H1 (cell line): ENCODE measurements at regions not wholly inside any gene's neighbourhood (a gene's known extent, or its start where the extent isn't known, plus 50 kb on each side); places are given as distances from the start of the nearest gene placed in this dataset.

Experiments used
- CTCF ChIA-PET: fragments of 300-600 bp; sonication (Branson Sonifier 250); formaldehyde crosslinking; loops from one replicate; lab custom pipeline; 2021; ENCODE audit not compliant: partially characterized antibody; lab: Charles Lee
- POLR2A ChIA-PET: fragments of 300-600 bp; sonication (Branson Sonifier 250); formaldehyde crosslinking; loops from one replicate; lab custom pipeline; 2021; ENCODE audit warnings: inconsistent platforms; ENCODE audit not compliant: partially characterized antibody; lab: Charles Lee
- DNase-seq, 2 experiments: peaks; one replicate each; pipeline versions ENCODE4 v3.0.0 to v3.0.0-alpha.2; 2010 to 2022; ENCODE audit warnings: low spot score in 2 of 2, low read depth in 1 of 2, mixed read lengths in 1 of 2
- FAIRE-seq: peaks from 2 replicates; lab custom pipeline; 2011; peaks lifted over from hg19 to GRCh38; lab: Jason Lieb, UNC
- H2AFZ ChIP-seq: 2 replicates; pipeline ENCODE4 v1.8.1; 2012; ENCODE audit warnings: low read length, inconsistent platforms
- H2AK5ac ChIP-seq: 2 replicates; pipeline ENCODE4 v1.6.1; 2013; ENCODE audit warnings: low read depth, low read length
- H2BK120ac ChIP-seq: replicated peaks from 2 replicates; pipeline ENCODE3; 2013; ENCODE audit warnings: low read depth, low read length, inconsistent platforms
- H2BK12ac ChIP-seq: 2 replicates; pipeline ENCODE4 v1.6.1; 2013; ENCODE audit warnings: low read depth, low read length
- H2BK15ac ChIP-seq: 2 replicates; pipeline ENCODE4 v1.6.1; 2013; ENCODE audit warnings: low read length
- H2BK20ac ChIP-seq: 2 replicates; pipeline ENCODE4 v1.6.1; 2013; ENCODE audit warnings: low read length
- H2BK5ac ChIP-seq: 2 replicates; pipeline ENCODE4 v1.6.1; 2013; ENCODE audit warnings: low read depth, low read length
- H3K14ac ChIP-seq: 2 replicates; pipeline ENCODE4 v1.6.1; 2013; ENCODE audit warnings: inconsistent platforms; ENCODE audit not compliant: insufficient read length
- H3K18ac ChIP-seq: 2 replicates; pipeline ENCODE4 v1.6.1; 2013; ENCODE audit warnings: low read length; ENCODE audit errors: extremely low read depth
- H3K23ac ChIP-seq: 2 replicates; pipeline ENCODE4 v1.6.1; 2013; ENCODE audit warnings: inconsistent platforms; ENCODE audit not compliant: insufficient read length
- H3K23me2 ChIP-seq: 2 replicates; pipeline ENCODE4 v1.6.1; 2013; ENCODE audit warnings: low read depth, low read length
- H3K27ac ChIP-seq: 2 replicates; pipeline ENCODE4 v1.6.1; 2011; ENCODE audit warnings: low read depth, low read length, inconsistent platforms
- H3K27me3 ChIP-seq, 4 experiments: replicated peaks in 1 of 4; 1 replicate in 1 of 4; 2 replicates in 3 of 4; pipeline versions ENCODE4 v1.6.1 to v1.8.1; 2011 to 2013; ENCODE audit warnings: low read length in 3 of 4, mild to moderate bottlenecking in 3 of 4, inconsistent platforms in 2 of 4, mixed read lengths in 2 of 4, moderate library complexity in 1 of 4; ENCODE audit not compliant: control insufficient read depth in 3 of 4, insufficient read depth in 3 of 4; ENCODE audit errors: extremely low read depth in 1 of 4
- H3K36me3 ChIP-seq, 4 experiments: 2 replicates each; pipeline versions ENCODE4 v1.6.1 to v1.8.1; 2011 to 2013; ENCODE audit warnings: mild to moderate bottlenecking in 4 of 4, low read length in 3 of 4, moderate library complexity in 2 of 4, control low read depth in 1 of 4, inconsistent platforms in 1 of 4; ENCODE audit not compliant: insufficient read depth in 4 of 4, control insufficient read depth in 2 of 4
- H3K4ac ChIP-seq: replicated peaks from 2 replicates; pipeline ENCODE3; 2013; ENCODE audit warnings: low read length, low read depth, mixed read lengths, inconsistent platforms; ENCODE audit not compliant: insufficient read length
- H3K4me1 ChIP-seq, 4 experiments: replicated peaks in 1 of 4; 1 replicate in 1 of 4; 2 replicates in 3 of 4; pipeline versions ENCODE4 v1.6.1 to v1.8.1; 2011 to 2013; ENCODE audit warnings: low read length in 3 of 4, inconsistent platforms in 2 of 4, mixed read lengths in 1 of 4; ENCODE audit not compliant: insufficient read depth in 4 of 4, control insufficient read depth in 3 of 4
- H3K4me2 ChIP-seq, 2 experiments: 2 replicates each; pipeline versions ENCODE4 v1.6.1 to v1.8.1; 2011 to 2013; ENCODE audit warnings: low read depth in 2 of 2, low read length in 2 of 2, control low read depth in 1 of 2, inconsistent platforms in 1 of 2, mild to moderate bottlenecking in 1 of 2; ENCODE audit not compliant: insufficient read depth in 1 of 2
- H3K4me3 ChIP-seq, 4 experiments: fragments of 200-600, 300-600 bp in 1 of 4; sonication (generic), shearing (Covaris generic), sonication (Bioruptor Twin) in 1 of 4; 2 replicates each; pipeline versions ENCODE4 v1.5.1 to v1.8.1; 2011 to 2016; ENCODE audit warnings: low read length in 4 of 4, low read depth in 3 of 4, control low read depth in 2 of 4, inconsistent platforms in 2 of 4, mild to moderate bottlenecking in 2 of 4, mixed read lengths in 1 of 4, moderate library complexity in 1 of 4; ENCODE audit not compliant: insufficient read depth in 2 of 4; ENCODE audit errors: extremely low read depth in 1 of 4
- H3K56ac ChIP-seq: replicated peaks from 2 replicates; pipeline ENCODE3; 2013; ENCODE audit warnings: low read depth, mild to moderate bottlenecking, mixed read lengths, low read length, inconsistent platforms; ENCODE audit not compliant: insufficient read length
- H3K79me1 ChIP-seq: 2 replicates; pipeline ENCODE4 v1.6.1; 2013; ENCODE audit warnings: low read depth, low read length, control low read depth
- H3K79me2 ChIP-seq, 2 experiments: 2 replicates each; pipeline versions ENCODE4 v1.6.1 to v1.8.1; 2012 to 2013; ENCODE audit warnings: low read length in 2 of 2, mild to moderate bottlenecking in 2 of 2, inconsistent platforms in 1 of 2; ENCODE audit not compliant: insufficient read depth in 2 of 2, control insufficient read depth in 1 of 2
- H3K9ac ChIP-seq, 4 experiments: replicated peaks in 1 of 4; 1 replicate in 1 of 4; 2 replicates in 3 of 4; pipeline versions ENCODE4 v1.6.1 to v1.8.1; 2011 to 2013; ENCODE audit warnings: low read depth in 3 of 4, low read length in 3 of 4, control low read depth in 2 of 4, mild to moderate bottlenecking in 2 of 4, moderate library complexity in 2 of 4, inconsistent platforms in 1 of 4; ENCODE audit errors: extremely low read depth in 1 of 4
- H3K9me3 ChIP-seq, 2 experiments: 2 replicates each; pipeline versions ENCODE4 v1.6.1 to v1.8.1; 2012 to 2013; ENCODE audit warnings: mild to moderate bottlenecking in 2 of 2, moderate library complexity in 2 of 2, control low read depth in 1 of 2, inconsistent platforms in 1 of 2, low read depth in 1 of 2, low read length in 1 of 2, mixed read lengths in 1 of 2; ENCODE audit not compliant: insufficient read depth in 2 of 2
- H4K20me1 ChIP-seq, 2 experiments: replicated peaks in 1 of 2; 2 replicates each; pipeline versions ENCODE3 to v1.8.1; 2011 to 2013; ENCODE audit warnings: inconsistent platforms in 2 of 2, low read length in 2 of 2, mild to moderate bottlenecking in 1 of 2; ENCODE audit not compliant: insufficient read depth in 2 of 2, control insufficient read depth in 1 of 2
- H4K5ac ChIP-seq: 2 replicates; pipeline ENCODE4 v1.6.1; 2013; ENCODE audit warnings: low read length, low read depth, mixed read lengths, inconsistent platforms; ENCODE audit not compliant: insufficient read length
- H4K8ac ChIP-seq: 2 replicates; pipeline ENCODE4 v1.8.0; 2013; ENCODE audit warnings: mild to moderate bottlenecking, moderate library complexity, low read length, inconsistent platforms; ENCODE audit not compliant: insufficient read depth; ENCODE audit errors: extremely low read depth
- H4K91ac ChIP-seq: replicated peaks from 2 replicates; pipeline ENCODE3; 2013; ENCODE audit warnings: low read length, mixed read lengths, inconsistent platforms; ENCODE audit not compliant: insufficient read length
- ASH2L ChIP-seq: fragments of 200-600, 300-600 bp; sonication (generic); IDR thresholded peaks from one replicate; pipeline ENCODE4 v1.7.1; 2017; ENCODE audit warnings: low read length
- BACH1 ChIP-seq: IDR thresholded peaks from 2 replicates; pipeline ENCODE4 v1.6.1; 2012; ENCODE audit warnings: low read length, improper control_type of control experiment
- CHD2 ChIP-seq: IDR thresholded peaks from 2 replicates; pipeline ENCODE4 v1.6.1; 2012; ENCODE audit warnings: low read length, improper control_type of control experiment
- EGR1 ChIP-seq: IDR thresholded peaks from 2 replicates; pipeline ENCODE4 v1.6.1; 2011; ENCODE audit warnings: low read depth, low read length, borderline replicate concordance
- EP300 ChIP-seq, 2 experiments: IDR thresholded peaks; 1 replicate in 1 of 2; 2 replicates in 1 of 2; pipeline ENCODE4 v1.6.1; 2011 to 2012; ENCODE audit warnings: low read depth in 2 of 2, low read length in 2 of 2, mild to moderate bottlenecking in 2 of 2, borderline replicate concordance in 1 of 2, inconsistent platforms in 1 of 2, moderate library complexity in 1 of 2
- FOSL1 ChIP-seq: IDR thresholded peaks from 2 replicates; pipeline ENCODE4 v1.6.1; 2011; ENCODE audit warnings: mild to moderate bottlenecking, low read depth, low read length, moderate library complexity; ENCODE audit not compliant: insufficient read depth
- JUND ChIP-seq: IDR thresholded peaks from 2 replicates; pipeline ENCODE4 v1.6.1; 2011; ENCODE audit warnings: mild to moderate bottlenecking, improper control_type of control experiment, low read length
- KDM1A ChIP-seq: fragments of 200-600, 300-600 bp; sonication (generic); IDR thresholded peaks from 2 replicates; pipeline ENCODE4 v1.7.1; 2016; ENCODE audit warnings: mild to moderate bottlenecking, low read length, borderline replicate concordance
- NRF1 ChIP-seq: IDR thresholded peaks from 2 replicates; pipeline ENCODE4 v1.6.1; 2011; ENCODE audit warnings: mild to moderate bottlenecking, low read depth, low read length, improper control_type of control experiment
- RNF2 ChIP-seq: fragments of 200-900, 300-1000 bp; sonication (generic); IDR thresholded peaks from 2 replicates; pipeline ENCODE4 v1.7.1; 2016; ENCODE audit warnings: borderline replicate concordance, low read depth, mild to moderate bottlenecking, antibody characterized with exemption, low read length; ENCODE audit not compliant: poor library complexity, severe bottlenecking; ENCODE audit errors: missing control alignments
- RXRA ChIP-seq: IDR thresholded peaks from 2 replicates; pipeline ENCODE4 v1.6.1; 2011; ENCODE audit warnings: low read depth, mild to moderate bottlenecking, low read length, moderate library complexity; ENCODE audit not compliant: insufficient read depth
- SAP30 ChIP-seq: fragments of 300-600 bp; sonication (generic); IDR thresholded peaks from 2 replicates; pipeline ENCODE4 v1.7.1; 2012; ENCODE audit warnings: low read length, moderate library complexity, mild to moderate bottlenecking, inconsistent platforms; ENCODE audit not compliant: insufficient read depth, insufficient replicate concordance
- TCF12 ChIP-seq: IDR thresholded peaks from 2 replicates; pipeline ENCODE4 v1.6.1; 2011; ENCODE audit warnings: low read depth, mild to moderate bottlenecking, low read length
- USF2 ChIP-seq: IDR thresholded peaks from 2 replicates; pipeline ENCODE4 v1.6.1; 2011; ENCODE audit warnings: low read length, improper control_type of control experiment
- WGBS, 2 experiments: shearing (Covaris generic) in 1 of 2; methylation state at CpG; one replicate each; pipeline versions ENCODE4 v1.1.6 to v1.1.7; 2013 to 2015; ENCODE audit warnings: low lambda C conversion rate in 2 of 2, mixed read lengths in 2 of 2, inconsistent platforms in 1 of 2, low coverage in 1 of 2, missing lambda C conversion rate in 1 of 2; ENCODE audit not compliant: insufficient replicate concordance in 2 of 2, insufficient coverage in 1 of 2, insufficient read length in 1 of 2; ENCODE audit errors: extremely low coverage in 1 of 2, missing lambda C conversion rate in 1 of 2; 5-methylcytosine and 5-hydroxymethylcytosine counted together

- Histone ChIP-seq H3K23ac (no peak overlapping the region), H3K27me3 (no peaks in the 10 kb centered on the region), H3K4me2 (no peak overlapping the region), H2BK120ac (no peak overlapping the region), H3K27ac (no peak overlapping the region), H2BK15ac (no peak overlapping the region), H3K14ac (no peak overlapping the region), H3K79me1 (no peaks in the 10 kb centered on the region), H4K91ac (no peak overlapping the region), H3K36me3 (no peaks in the 10 kb centered on the region), H2BK12ac (no peak overlapping the region), H2AK5ac (no peak overlapping the region), H3K56ac (no peak overlapping the region), H2AFZ (peak overlapping the region; percentile 39; the same call in 1 of the 2 replicates), H2BK5ac (no peak overlapping the region), H3K9ac (no peak overlapping the region), H4K20me1 (no peaks in the 10 kb centered on the region), H3K18ac (no peak overlapping the region), H3K9me3 (no peaks in the 10 kb centered on the region), H4K8ac (no peak overlapping the region), H3K4me1 (peaks cover 0 to 3% (median 0%) of the 10 kb centered on the region in 4 experiments; a peak in 2 of 7 replicates), H3K23me2 (no peaks in the 10 kb centered on the region; the same call in 1 of the 2 replicates), H3K4me3 (no peak overlapping the region), H3K79me2 (no peaks in the 10 kb centered on the region), H3K4ac (no peak overlapping the region), H2BK20ac (no peak overlapping the region), H4K5ac (no peak overlapping the region)
- DNase-seq = no peak
- no peak for FAIRE-seq
- ChIA-PET POLR2A (no interaction called here), CTCF (no interaction called here)
- 79% methylated on average over 2 of the region's 2 CpGs; no CpG with 5 or more reads in 1 of the 2 experiments for WGBS, 2 experiments
- TF ChIP-seq EP300 (IDR thresholded peaks at IDR 0.05; ENCODE audit: borderline replicate concordance in 1 of 2, low read depth in 2 of 2, low read length in 2 of 2) = no peak
- no peak for TF ChIP-seq ASH2L
- no peak for TF ChIP-seq RNF2
- no peak for TF ChIP-seq SAP30
- no peak for TF ChIP-seq CHD2
- TF ChIP-seq JUND = no peak
- TF ChIP-seq RXRA = no peak
- no peak for TF ChIP-seq EGR1
- no peak for TF ChIP-seq USF2
- TF ChIP-seq BACH1 = no peak
- no peak for TF ChIP-seq KDM1A
- TF ChIP-seq FOSL1 = no peak
- no peak for TF ChIP-seq TCF12
- no peak for TF ChIP-seq NRF1
These were observed 263.9 kb downstream of the TOX3 start for GRCh38 chr16:52283018-52283417.
